Hepatocyte (in vitro differentiated cells): ENCODE measurements at regions not wholly inside any gene's neighbourhood (a gene's known extent, or its start where the extent isn't known, plus 50 kb on each side); places are given as distances from the start of the nearest gene placed in this dataset.
"Not testable (repeated sequence)": the region's sequence is repeated elsewhere in the genome, so short reads cannot be mapped to it uniquely, and the experiment has no call there.

ENCODE experiments used
- CTCF ChIP-seq: fragments of 200-600 bp; sonication (generic); IDR thresholded peaks from 2 replicates; pipeline ENCODE4 v1.5.1; 2016; ENCODE audit warnings: antibody characterized with exemption, mild to moderate bottlenecking; ENCODE audit not compliant: poor library complexity
- EZH2 ChIP-seq: fragments of 200-600 bp; sonication (generic); IDR thresholded peaks from 2 replicates; pipeline ENCODE4 v1.6.1; 2016; ENCODE audit warnings: antibody characterized with exemption, mild to moderate bottlenecking, borderline replicate concordance
- EZH2phosphoT487 ChIP-seq: fragments of 200-600 bp; sonication (generic); IDR thresholded peaks from one replicate; pipeline ENCODE4 v1.6.1; 2018; ENCODE audit warnings: antibody characterized with exemption, mild to moderate bottlenecking, low read depth, moderate library complexity; ENCODE audit not compliant: unreplicated experiment, severe bottlenecking

GRCh38 chr4:75126870-75127269 lies 194.0 kb downstream of the PARM1 start:
- not testable (repeated sequence) for TF ChIP-seq CTCF, EZH2, EZH2phosphoT487
